GM21526 (cell line): ENCODE measurements at regions not wholly inside any gene's neighbourhood (a gene's known extent, or its start where the extent isn't known, plus 50 kb on each side); places are given as distances from the start of the nearest gene placed in this dataset.

Experiments
- ATAC-seq: cut with Tn5 transposase; IDR thresholded peaks from one replicate; pipeline ENCODE4 v1.9.1; 2021; ENCODE audit warnings: moderate library complexity; ENCODE audit not compliant: unreplicated experiment, low FRiP score

DNA sequence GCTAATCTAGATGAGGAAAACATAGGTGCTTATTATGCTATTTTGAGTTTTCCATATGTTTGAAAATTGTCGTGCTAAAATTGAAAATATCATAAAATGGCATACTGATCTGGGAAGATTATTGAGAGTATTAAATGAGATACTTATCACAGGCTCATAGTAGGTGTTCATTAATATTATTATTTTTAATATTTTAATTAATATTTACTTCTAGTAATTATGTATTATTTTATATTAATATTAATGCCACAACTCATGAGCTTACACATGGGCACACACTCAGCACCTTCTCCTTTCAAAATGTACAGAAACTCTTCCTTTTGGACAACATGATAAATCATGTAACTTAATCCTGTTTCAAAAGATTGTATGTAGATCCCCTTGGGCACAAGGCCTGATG is 223.6 kb downstream of the RAB28 start:
- ATAC-seq = no peak

DNA sequence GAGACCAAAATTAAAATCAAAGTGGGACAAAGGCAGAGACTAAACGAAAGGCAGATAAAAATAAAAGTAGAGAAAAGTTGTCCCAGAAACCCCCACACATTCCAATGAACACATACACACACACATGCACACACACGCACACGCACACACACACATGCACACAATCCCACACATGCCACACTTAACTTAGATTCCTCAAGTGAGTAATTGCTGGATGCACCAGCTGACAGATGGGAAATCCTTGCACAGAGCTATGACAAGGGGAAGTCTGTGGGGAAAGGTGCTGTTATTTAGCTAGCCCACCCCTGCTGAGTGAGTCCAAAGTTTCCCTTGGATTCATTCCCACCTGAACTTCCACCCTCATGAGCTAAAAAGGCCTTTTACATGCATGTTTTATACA is 233.9 kb downstream of the RAB28 start:
- no peak for ATAC-seq

DNA sequence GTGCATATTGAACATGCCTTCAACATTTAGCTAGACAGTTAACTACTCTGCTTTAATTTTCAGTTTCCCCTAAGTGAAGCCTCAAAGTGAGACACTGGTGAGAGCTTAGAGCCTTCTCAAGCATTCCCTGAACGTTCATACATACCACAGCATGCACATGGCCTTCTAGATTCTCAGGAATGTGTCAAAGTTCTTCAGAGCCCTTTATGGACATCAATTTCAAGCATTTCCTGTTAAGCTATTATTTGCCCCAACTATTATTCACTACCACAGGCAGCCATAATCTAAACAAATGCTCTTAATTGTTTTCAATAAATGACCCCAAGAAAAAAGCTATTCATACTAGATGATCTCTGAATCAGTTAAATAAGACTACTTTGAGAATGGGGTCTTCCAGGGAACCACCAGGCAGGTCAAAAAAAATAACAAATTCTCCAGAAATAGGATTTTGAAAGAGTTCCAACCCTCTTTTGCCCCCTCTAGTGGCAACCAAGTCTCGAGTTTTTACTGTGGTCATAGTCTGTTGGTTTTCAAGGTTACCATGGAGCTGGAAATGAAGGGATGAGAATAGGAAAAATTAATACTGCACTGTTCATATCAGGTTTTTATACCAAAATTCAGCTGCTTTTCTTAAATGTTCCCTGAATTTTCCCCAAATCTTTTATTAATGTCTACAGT is 235.4 kb downstream of the RAB28 start:
- ATAC-seq = no peak

DNA sequence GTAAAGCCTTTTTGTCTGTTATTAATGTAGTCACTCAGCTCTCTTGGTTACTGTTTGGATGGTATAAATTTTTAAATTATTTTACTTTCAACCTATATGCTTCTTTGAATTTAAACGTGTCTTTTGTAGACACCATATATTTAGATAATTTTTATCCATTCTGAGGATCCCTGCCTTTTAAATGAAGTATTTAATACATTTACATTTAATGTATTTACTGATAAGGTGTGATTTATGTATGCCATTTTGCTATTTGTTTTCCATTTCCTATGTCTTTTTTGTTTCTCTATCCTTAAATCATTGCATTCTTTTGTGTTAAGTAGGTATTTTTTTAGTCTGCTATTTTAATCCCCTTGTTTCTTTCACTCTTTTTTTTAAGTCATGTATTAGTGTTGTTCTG is 238.0 kb downstream of the RAB28 start:
- ATAC-seq = no peak

DNA sequence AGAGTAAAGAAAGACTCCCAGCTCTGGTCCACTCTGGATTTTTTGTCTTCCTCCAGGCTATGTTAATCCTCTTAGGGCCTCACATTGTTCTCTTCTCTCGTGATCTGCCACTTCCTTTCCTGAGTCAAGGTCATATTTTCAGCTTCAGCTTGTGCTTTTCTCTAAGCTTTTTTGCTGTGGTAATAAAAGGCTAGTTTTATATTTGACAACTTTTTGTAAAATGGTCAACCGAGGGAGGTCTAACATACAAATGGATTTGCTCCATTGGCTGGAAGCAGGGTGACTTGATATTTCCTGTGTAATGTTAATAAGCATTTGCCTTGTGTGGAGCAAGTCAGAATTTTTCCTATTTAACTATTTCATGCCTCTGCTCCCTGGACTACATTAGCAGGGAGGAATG is 239.7 kb downstream of the RAB28 start:
- no peak for ATAC-seq

DNA sequence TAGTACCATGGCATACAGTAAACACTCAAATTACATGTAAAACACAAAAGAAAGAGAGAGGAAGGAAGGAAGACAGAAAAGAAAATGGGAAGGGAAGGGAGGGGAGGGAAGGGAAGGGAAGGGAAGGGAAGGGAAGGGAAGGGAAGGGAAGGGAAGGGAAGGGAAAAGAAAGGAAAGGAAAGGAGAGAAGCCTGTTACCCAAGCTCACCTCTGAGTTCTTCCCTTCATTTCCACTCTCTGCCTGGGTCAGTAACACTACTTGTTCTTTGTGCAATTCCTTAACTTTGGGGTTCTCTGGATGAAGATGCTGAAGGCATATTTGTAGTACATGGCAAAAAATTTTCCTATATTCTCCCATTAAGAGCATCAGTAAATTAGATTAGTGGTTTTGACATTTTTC is 241.0 kb downstream of the RAB28 start:
- ATAC-seq = no peak

DNA sequence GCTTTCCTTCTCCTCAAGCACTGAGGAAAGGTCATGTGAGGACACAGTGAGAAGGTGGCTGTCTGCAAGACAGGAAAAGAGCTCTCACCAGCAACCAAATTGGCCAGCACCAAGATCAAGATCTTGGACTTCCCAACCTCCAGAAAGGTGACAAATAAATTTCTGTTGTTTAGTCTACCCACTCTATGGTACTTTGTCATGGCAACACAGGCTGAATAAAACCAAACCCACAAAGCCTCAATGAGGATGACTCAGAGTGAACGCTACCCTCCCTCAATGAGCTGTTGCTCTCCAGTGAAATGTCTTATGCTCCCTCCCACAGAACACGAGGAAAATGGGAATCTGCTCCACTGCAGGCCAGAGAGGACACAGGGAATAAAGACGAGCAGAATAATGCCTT is 244.1 kb downstream of the RAB28 start:
- no peak for ATAC-seq

DNA sequence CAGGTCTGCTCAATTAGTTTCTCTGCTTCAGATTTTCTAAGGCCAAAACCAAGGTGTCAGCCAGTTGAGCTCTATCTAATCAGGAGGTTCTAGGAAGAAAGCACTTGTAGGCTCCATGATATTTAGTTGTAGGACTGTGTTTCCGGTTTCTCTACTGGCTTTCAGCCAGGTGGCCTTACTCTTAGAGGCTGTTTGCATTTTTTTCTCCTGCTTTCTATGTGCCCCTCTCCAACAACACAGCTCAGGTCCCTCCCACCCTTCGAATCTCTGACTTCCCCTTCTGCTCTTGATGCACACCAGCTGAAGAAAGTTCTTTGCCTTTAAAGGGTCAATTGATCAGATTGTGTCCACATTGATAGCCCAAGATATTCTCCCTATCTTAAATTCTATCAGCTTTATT is 245.2 kb downstream of the RAB28 start:
- no peak for ATAC-seq

DNA sequence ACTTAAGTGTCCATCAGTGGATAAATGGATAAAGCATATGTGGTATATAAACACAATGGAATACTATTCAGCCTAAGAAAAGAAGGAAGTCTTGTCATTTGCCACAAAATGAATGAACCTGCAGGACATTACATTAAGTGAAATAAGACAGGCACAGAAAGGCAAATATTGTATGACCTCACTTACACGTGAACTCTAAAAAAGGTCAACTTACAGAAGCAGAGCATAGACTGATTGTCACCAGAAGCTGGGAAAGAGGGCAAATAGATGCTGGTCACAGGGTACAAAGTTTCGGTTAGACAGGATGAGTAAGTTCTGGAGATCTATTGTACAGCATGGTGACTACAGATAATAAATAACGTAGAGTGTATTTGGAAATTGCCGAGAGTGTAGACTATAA is 247.7 kb downstream of the RAB28 start:
- ATAC-seq = no peak

DNA sequence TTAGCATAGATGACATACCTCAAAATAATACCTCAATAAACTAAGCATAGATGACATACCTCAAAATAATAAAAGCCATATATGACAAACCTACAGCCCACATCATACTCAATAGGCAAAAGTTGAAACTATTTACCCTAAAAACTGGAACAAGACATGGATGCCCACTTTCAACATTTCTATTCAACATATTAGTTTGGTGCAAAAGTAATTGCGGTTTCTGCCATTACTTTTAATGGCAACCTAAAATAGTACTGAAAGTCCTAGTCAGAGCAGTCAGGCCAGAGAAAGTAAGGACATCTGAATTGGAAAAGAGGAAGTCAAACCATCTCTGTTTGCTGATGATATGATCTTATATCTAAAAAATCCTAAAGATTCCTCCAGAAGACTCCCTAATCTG is 250.4 kb downstream of the RAB28 start:
- ATAC-seq = no peak

DNA sequence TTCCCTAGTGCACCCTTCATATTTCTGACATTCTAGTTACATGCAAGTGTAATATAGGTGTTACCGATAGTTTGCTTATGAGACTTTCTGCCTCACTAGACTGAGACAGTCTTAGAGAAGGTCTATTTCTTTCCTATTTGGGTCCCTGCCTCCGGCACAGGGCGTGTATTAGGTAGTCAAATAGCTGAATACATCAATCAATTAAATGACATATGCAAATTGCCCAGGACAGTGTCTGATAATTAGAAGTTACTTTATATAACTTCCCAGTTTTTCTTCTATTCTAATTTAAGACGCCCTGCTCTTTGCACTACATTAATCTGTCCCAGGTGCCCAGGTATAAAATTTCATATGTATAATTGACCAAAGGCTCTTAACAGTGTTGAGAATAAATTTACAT is 264.2 kb downstream of the RAB28 start:
- ATAC-seq = no peak

DNA sequence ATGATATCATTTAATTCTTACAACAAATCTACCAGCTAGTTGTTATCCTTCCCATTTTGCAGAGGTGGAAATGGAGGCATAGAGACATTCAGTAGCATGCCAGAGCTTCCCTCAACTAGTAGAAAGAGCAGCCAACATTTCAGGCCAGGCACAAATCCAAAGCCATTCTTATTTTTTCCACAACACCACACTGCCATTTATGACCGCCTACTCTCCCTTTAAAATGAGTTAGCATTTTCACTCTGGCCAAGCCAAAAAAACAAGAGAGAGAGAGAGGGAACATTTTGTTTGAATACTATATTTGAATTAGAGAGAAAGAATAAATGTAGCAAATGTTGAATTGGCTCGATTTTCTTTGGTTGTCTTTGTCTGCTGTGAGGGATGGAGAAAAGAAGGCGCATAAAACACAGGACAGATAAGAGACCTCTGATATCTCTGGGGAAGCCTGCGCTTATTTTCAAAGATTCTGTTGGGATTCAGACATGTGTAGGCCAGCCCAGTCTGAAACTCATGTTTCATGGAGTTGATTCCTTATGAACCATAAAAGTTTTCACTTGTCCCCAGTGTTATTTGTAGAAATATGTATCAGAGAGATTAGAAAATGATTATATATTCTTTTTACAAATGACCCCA is 265.7 kb downstream of the RAB28 start:
- ATAC-seq = no peak

DNA sequence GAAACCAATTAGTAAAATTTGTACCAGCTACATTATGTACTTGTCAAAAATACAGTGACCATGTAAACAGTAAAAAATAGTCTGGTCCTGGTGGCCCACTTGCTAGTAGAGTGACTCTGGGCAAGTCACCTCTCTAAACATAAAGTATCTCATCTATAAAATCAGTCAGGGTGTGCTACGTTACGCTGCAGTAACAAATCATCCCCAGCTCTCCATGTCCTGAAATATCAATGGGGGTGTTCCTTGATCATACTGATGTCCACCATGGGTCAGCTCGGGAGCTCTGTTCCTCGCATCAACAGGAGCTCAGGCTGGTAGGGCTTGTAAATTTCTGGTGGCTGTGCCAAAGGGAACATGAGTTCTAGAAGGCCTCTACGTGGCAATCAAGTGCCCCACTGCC is 268.6 kb downstream of the RAB28 start:
- no peak for ATAC-seq

DNA sequence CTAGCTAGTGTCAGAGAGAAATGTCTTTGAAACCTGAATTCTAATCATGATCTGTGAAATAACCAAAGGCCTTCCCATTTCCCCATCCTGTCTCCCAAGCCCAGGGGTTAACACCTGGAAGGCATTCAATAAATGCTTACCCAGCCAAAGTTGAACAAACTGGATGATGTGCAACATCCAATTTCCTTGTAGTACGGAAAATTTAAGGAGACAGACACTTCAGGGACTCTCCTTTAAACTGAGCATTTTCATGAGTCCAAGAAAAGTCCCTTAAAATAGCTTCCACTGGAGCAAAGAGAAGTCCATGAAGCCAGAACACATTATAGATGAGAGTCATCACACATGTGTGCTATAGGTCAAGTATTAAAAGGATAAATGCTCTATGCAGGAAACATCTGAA is 271.2 kb downstream of the RAB28 start:
- no peak for ATAC-seq

DNA sequence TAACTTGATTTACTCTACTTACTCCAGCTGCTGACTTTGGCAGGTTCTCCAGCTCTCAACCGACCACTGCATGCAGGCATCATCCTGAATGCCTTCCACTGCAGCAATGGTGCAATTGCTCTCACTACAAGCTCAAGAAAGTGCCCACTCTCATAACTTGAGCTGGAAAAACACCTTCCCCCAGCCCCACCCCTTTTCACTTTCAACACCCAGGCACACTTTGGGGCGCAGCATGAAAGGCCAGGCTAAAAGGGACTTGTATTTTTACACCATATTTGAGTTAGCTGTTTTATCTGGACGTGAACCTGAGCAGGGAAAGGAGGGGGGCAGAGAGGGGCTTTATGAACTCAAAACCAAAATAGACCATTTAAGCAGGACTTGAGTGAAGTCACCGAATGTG is 274.5 kb downstream of the RAB28 start:
- ATAC-seq = no peak

DNA sequence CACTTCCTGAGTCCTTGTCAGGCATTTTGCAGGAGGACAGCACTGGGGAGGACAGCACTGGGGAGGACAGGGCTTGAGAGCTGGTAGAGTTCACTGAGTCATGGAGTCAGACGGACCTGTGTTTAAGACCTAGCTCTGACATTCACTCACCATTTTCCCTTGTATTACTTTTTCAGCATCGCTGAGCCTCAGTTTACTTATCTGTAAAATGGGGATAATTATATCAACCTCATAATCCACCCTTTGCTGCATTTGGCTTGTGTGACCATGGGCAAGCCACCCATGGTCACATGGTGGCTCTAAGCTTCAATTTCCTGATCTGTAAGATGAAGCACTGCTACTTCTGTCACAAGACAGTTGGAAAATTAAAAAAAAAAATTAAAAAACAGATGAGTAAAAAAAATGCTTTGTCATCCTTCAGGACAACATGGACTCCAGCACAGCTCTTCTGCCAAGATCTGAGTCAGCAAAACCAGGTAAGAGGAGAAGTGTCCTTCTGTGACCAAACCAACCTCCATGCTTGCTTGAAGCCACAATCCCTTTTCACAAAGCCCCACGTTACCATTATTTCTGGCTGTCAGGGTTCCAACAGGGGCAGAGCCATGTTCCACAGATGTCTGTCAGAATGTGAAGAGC is 275.5 kb downstream of the RAB28 start:
- no peak for ATAC-seq

DNA sequence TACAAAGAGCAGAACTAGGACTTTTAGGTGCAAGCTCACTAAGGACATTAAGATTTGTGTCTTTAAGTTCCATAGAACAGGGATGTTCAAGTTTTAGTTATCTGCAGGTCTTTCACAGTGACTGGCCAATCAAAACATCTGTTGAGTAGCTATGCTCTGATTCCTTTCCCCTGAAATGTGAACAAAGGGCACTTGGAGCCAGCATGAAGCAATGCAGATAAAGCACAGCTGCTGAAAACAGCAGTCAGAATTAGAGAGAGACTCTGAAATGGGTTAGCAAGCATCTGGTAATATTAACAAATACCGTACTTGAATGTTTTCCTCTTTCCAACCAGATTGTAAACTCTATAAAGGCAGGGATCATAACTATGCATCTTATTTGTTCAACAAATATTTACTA is 276.9 kb downstream of the RAB28 start:
- ATAC-seq = no peak

DNA sequence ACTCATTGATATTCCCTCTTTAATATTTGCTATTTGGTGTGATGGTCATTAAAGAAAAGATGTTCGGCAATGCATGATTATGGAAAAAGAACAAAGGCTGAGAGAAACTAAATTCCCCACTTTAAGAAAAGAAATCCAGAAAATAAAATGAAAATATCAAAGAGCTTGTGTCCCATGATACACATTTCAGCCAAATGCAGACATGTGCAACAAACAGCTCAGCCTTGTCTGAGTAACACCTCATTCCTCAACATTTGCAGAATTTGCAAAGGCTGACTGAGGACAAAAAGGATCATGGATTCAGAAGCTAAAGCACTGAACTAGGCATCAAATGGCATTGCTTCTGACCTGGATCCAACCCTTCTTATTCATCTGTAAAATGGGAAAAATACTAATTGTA is 281.0 kb downstream of the RAB28 start:
- ATAC-seq = no peak

DNA sequence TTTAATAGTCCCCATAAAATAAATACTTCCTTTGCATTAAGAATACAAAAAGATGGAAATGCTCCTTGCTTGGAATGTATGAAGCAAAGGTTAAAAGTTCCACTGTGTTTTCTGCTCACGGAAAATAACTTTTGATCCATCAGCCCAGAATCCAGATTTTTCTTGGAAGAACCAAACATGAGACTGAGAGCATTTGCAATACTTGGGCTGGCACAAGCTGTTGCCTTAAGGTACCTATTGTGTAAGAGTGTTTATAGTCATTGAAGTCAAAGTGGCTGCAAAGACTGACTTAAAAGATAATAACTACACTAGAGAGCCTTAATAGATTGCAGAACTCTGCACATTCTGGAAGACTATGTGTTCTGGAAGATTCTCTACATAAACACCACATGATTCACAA is 281.4 kb downstream of the RAB28 start:
- ATAC-seq = no peak

DNA sequence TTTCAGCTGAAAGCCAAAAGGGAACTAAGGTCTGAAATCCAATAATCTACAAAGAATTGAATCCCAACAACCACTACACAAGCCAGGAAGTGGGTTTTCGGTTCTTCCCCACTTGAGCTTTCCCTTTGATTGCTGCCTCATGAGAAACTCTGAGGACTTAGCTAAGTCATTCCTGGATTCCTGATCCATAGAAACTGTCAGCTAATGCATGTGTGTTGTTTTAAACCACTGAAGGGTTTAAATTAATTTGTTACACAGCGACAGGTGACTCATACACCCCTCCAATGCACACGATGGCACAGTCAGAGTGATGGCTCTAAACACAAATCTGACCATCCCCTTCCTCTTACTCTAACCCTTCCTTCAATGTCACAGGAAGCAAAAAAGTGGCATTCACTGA is 282.9 kb downstream of the RAB28 start:
- ATAC-seq = no peak

DNA sequence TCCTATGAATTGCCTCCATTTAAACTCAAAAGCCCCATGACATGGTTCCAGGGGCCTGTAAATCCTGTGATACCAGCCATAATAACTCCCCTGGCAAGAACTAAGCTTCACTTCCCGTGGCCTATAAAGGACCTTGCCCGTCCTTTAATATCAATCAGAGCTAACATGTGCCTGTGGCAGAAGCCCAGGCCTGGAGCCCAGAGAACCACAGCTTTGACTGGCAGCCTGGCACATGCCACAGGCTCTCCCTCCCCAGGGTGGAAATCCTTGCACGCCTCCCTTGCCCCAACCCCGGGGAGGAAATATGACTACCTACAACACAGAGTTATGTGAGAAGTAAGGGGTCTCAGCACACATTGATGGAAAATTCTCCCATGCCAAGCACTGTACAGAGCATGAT is 287.4 kb downstream of the RAB28 start:
- ATAC-seq = no peak

DNA sequence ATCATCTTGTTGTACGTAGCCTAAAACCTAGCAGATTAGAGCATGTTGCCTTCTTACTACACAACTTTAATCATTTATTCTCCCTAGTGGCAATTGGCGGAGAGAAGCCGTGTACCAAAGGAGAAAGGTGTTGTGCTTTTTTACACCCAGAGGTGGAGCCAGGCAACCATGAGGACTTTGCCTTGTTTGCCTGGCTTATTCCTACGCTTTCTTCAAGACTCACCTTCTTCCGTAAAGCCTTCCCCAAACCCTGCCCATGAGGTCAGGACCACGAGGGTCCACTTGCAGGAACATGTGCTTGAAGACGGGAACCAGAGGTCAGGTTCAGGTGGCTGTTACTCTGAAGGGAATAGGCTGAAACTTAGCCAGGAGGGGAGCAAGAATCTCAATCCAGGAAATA is 290.5 kb downstream of the RAB28 start:
- no peak for ATAC-seq
